Transverse colon (tissue), 4 donors: ENCODE measurements at regions not wholly inside any gene's neighbourhood (a gene's known extent, or its start where the extent isn't known, plus 50 kb on each side); places are given as distances from the start of the nearest gene placed in this dataset.

Experiments
- DNase-seq: peaks from one replicate; pipeline ENCODE4 v3.0.0-alpha.2; 2019
- H3K27ac ChIP-seq, 4 donors: fragments of 200-600 bp; sonication (generic); 2 replicates each; pipeline ENCODE4 v1.5.1; 2016 to 2018; ENCODE audit warnings: inconsistent platforms in 4 of 4
- H3K27me3 ChIP-seq: fragments of 200-600 bp; sonication (generic); 2 replicates; pipeline ENCODE4 v1.5.1; 2017; ENCODE audit warnings: inconsistent platforms
- H3K36me3 ChIP-seq, 4 donors: fragments of 200-600 bp; sonication (generic); 2 replicates each; pipeline ENCODE4 v1.5.1; 2017 to 2019; ENCODE audit warnings: inconsistent platforms in 4 of 4
- H3K4me1 ChIP-seq, 4 donors: fragments of 200-600 bp; sonication (generic); 2 replicates each; pipeline ENCODE4 v1.5.1; 2017 to 2020; ENCODE audit warnings: inconsistent platforms in 4 of 4
- H3K4me3 ChIP-seq, 4 donors: fragments of 200-600 bp; sonication (generic); 1 replicate in 1 of 4; 2 replicates in 3 of 4; pipeline versions ENCODE4 v1.5.1 to v1.6.1; 2017 to 2019; ENCODE audit warnings: inconsistent platforms in 4 of 4
- H3K9me3 ChIP-seq, 2 donors: fragments of 200-600 bp; sonication (generic); 2 replicates each; pipeline ENCODE4 v1.5.1; 2017 to 2019; ENCODE audit warnings: inconsistent platforms in 2 of 2
- EP300 ChIP-seq: sonication (generic); formaldehyde crosslinking; IDR thresholded peaks from one replicate; pipeline ENCODE4 v1.6.1; 2017; ENCODE audit warnings: antibody characterized with exemption, low read depth
- POLR2A ChIP-seq: fragments of 450-650 bp; IDR thresholded peaks from one replicate; pipeline ENCODE4 v1.6.1; 2016; ENCODE audit warnings: antibody characterized with exemption, mild to moderate bottlenecking, moderate library complexity
- POLR2AphosphoS5 ChIP-seq, 3 donors: sonication (generic); formaldehyde crosslinking; IDR thresholded peaks; one replicate each; pipeline ENCODE4 v1.6.1; 2016; ENCODE audit warnings: antibody characterized with exemption in 3 of 3
- WGBS, 2 donors: methylation state at CpG; one replicate each; pipeline ENCODE4 v1.1.5; 2018; ENCODE audit warnings: low coverage in 1 of 2; 5-methylcytosine and 5-hydroxymethylcytosine counted together
- in situ Hi-C, 4 donors: fragments of 200-750 bp; cut with MboI; loops; one replicate each; pipeline versions ENCODE4 v1.15.0 to v1.15.1; 2017; ENCODE audit warnings: low sequenced_read_pairs in 3 of 4, low pct_ligation_motif_present in 1 of 4, low pct_unique_long_range_greater_than_20kb in 1 of 4
- intact Hi-C: fragments of 100-400 bp; cut with DNase I; formaldehyde crosslinking; loops from one replicate; pipeline ENCODE4 v1.15.1; 2023; ENCODE audit warnings: low total_unique reads
- TF ChIP-seq, protein P1 (sequence below), 5 experiments: fragments of 200-600 bp in 3 of 5; fragments of 450-650 bp in 2 of 5; sonication (generic) in 3 of 5; IDR thresholded peaks; 1 replicate in 2 of 5; 2 replicates in 3 of 5; pipeline ENCODE4 v1.5.1; 2016 to 2017; ENCODE audit warnings: antibody characterized with exemption in 5 of 5, inconsistent platforms in 3 of 5, mild to moderate bottlenecking in 2 of 5, moderate library complexity in 1 of 5

DNA sequence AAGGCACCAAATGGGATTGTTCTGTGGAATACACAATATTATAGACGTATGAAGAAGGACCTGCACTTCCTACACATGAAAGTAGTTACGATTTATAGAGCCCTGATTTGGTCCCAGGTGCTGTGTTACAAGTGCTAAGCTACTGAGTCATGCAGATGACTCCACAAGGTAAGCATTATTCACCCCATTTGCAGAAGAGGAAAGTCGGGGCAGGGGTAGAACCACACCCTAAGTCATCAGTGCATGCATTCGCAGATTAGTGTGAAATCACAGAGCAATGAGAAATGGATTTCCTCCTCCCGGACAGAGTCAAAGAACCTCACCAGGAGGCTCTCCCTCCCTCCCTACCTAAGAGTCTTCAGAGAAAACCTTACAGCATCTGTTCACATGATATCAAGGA lies 279.5 kb downstream of the LRFN2 start:
- DNase-seq, result no peak
- Histone ChIP-seq H3K36me3 (no peaks in the 10 kb centered on the region), H3K4me3 (no peak overlapping the region), H3K4me1 (peaks cover 0 to 4% (median 0%) of the 10 kb centered on the region in 4 donors), H3K9me3 (no peaks in the 10 kb centered on the region), H3K27me3 (peaks cover 17% of the 10 kb centered on the region), H3K27ac (no peak overlapping the region)
- WGBS, 2 donors, result 56 to 61% methylated on average over 2 to 5 of the region's 5 CpGs
- TF ChIP-seq EP300, result no peak
- no peak for TF ChIP-seq POLR2A
- TF ChIP-seq POLR2AphosphoS5 (IDR thresholded peaks at IDR 0.05), result no peak
- TF ChIP-seq, protein P1, sequence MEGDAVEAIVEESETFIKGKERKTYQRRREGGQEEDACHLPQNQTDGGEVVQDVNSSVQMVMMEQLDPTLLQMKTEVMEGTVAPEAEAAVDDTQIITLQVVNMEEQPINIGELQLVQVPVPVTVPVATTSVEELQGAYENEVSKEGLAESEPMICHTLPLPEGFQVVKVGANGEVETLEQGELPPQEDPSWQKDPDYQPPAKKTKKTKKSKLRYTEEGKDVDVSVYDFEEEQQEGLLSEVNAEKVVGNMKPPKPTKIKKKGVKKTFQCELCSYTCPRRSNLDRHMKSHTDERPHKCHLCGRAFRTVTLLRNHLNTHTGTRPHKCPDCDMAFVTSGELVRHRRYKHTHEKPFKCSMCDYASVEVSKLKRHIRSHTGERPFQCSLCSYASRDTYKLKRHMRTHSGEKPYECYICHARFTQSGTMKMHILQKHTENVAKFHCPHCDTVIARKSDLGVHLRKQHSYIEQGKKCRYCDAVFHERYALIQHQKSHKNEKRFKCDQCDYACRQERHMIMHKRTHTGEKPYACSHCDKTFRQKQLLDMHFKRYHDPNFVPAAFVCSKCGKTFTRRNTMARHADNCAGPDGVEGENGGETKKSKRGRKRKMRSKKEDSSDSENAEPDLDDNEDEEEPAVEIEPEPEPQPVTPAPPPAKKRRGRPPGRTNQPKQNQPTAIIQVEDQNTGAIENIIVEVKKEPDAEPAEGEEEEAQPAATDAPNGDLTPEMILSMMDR (IDR thresholded peaks at IDR 0.05), result no peak
- intact Hi-C loops, result loop anchor here (5.0 kb wide), 1 partner anchor 325 kb away; no protein-coding TSS in a partner anchor
- in situ Hi-C loops, result loop anchor here (25.0 kb wide), 3 partner anchors 420 to 945 kb away; no protein-coding TSS in a partner anchor

- WGBS, 2 donors, result 85% methylated on average over 8 of the region's 8 CpGs; no CpG with 5 or more reads in 1 of the 2 donors
- no peak for TF ChIP-seq EP300
- Histone ChIP-seq H3K27ac (no peak overlapping the region), H3K4me1 (no peaks in the 10 kb centered on the region), H3K9me3 (peaks cover 0 to 4% of the 10 kb centered on the region in 2 donors), H3K27me3 (peaks cover 2% of the 10 kb centered on the region), H3K4me3 (no peak overlapping the region), H3K36me3 (no peaks in the 10 kb centered on the region)
- DNase-seq, result no peak
- in situ Hi-C loops (loop anchor here (25.0 kb wide), 3 partner anchors 416 to 941 kb away; no protein-coding TSS in a partner anchor), intact Hi-C loops (no loop called here)
Measured at GRCh38 chr6:40302856-40303454, 284.2 kb downstream of the LRFN2 start.

DNA sequence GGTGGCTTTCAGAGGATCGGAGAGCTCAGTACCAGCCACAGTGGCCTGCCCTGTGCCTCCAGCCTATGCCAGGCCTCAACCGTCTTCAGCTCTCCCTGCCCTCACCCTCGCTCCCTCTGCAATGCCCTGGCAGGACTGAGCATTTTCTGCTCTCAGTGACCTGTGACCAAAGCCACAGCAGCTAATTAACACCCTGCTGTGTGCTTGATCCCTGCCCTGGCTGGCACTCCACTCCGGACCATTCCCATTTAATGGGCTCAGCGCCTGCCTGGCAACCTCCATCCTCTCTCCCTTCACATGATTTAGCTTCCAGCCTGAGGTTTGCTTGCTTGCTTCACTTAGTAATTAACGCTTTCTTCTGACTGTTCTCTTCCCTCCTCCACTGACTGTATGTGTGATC lies 287.5 kb downstream of the LRFN2 start:
- in situ Hi-C loops (loop anchor here (25.0 kb wide), 3 partner anchors 412 to 937 kb away; no protein-coding TSS in a partner anchor), intact Hi-C loops (no loop called here)
- no peaks in the 10 kb centered on the region for H3K4me1 ChIP-seq
- H3K36me3 ChIP-seq, result no peaks in the 10 kb centered on the region
- DNase-seq, result no peak
- 85 to 90% methylated on average over 3 to 6 of the region's 6 CpGs for WGBS, 2 donors
- no peaks in the 10 kb centered on the region for H3K27me3 ChIP-seq
- H3K4me3 ChIP-seq, result no peak overlapping the region
- H3K27ac ChIP-seq, result no peak overlapping the region
- TF ChIP-seq POLR2A (no peak), POLR2AphosphoS5 (IDR thresholded peaks at IDR 0.05) (no peak), EP300 (no peak)
- TF ChIP-seq, protein P1 (IDR thresholded peaks at IDR 0.05), result no peak
- H3K9me3 ChIP-seq, result peaks cover 0 to 4% of the 10 kb centered on the region in 2 donors

GRCh38 chr6:40298207-40298606 lies 289.0 kb downstream of the LRFN2 start:
- TF ChIP-seq POLR2A (no peak), EP300 (no peak), POLR2AphosphoS5 (IDR thresholded peaks at IDR 0.05) (no peak)
- TF ChIP-seq, protein P1 (IDR thresholded peaks at IDR 0.05), result no peak
- no peaks in the 10 kb centered on the region for H3K27me3 ChIP-seq
- H3K9me3 ChIP-seq, result peaks cover 0 to 4% of the 10 kb centered on the region in 2 donors
- no peak overlapping the region for H3K27ac ChIP-seq
- intact Hi-C loops, result no loop called here
- no peaks in the 10 kb centered on the region for H3K4me1 ChIP-seq
- 83 to 93% methylated on average over 2 of the region's 2 CpGs for WGBS, 2 donors
- in situ Hi-C loops, result no loop called here
- H3K36me3 ChIP-seq, result no peaks in the 10 kb centered on the region
- H3K4me3 ChIP-seq, result no peak overlapping the region
- DNase-seq, result no peak
